ENCODE measurements at regions not wholly inside any gene's neighbourhood (a gene's known extent, or its start where the extent isn't known, plus 50 kb on each side); places are given as distances from the start of the nearest gene placed in this dataset.
"Not testable (repeated sequence)": the region's sequence is repeated elsewhere in the genome, so short reads cannot be mapped to it uniquely, and the experiment has no call there.

- ATAC-seq (ENCODE audit: insufficient read depth, low read depth) (no peak), DNase-seq (no peak)
- Histone ChIP-seq H3K36me3 (ENCODE audit: insufficient read depth, low read length) (no peaks in the 10 kb centered on the region), H3K4me3 (ENCODE audit: low read depth in 1 of 2, low read length in 2 of 2) (no peak overlapping the region), H3K9ac (ENCODE audit: low read depth, low read length) (no peak overlapping the region), H3K27me3 (ENCODE audit: insufficient read depth, low read length, poor library complexity) (peaks cover 6% of the 10 kb centered on the region), H3K27ac (ENCODE audit: low read length) (no peak overlapping the region), H3K79me2 (ENCODE audit: insufficient read depth, low read length) (no peaks in the 10 kb centered on the region), H3K4me1 (ENCODE audit: insufficient read depth, low read length) (no peaks in the 10 kb centered on the region), H3K4me2 (ENCODE audit: insufficient read depth, low read length) (no peak overlapping the region), H3K9me3 (ENCODE audit: insufficient read depth, low read length, severe bottlenecking) (no peaks in the 10 kb centered on the region), H2AFZ (ENCODE audit: low read depth, low read length) (no peak overlapping the region), H4K20me1 (ENCODE audit: insufficient read depth, low read length) (no peaks in the 10 kb centered on the region)
- TF ChIP-seq CTCF (IDR thresholded peaks at IDR 0.05; ENCODE audit: borderline replicate concordance, extremely low read depth, low read length, poor library complexity, severe bottlenecking) (no peak), EZH2 (IDR thresholded peaks at IDR 0.05; ENCODE audit: borderline replicate concordance, low read depth, low read length, severe bottlenecking) (no peak)
Observed at GRCh38 chr10:28400176-28400575, 97.3 kb upstream of the MPP7 start.

- Histone ChIP-seq H3K36me3 (ENCODE audit: insufficient read depth, low read length) (no peaks in the 10 kb centered on the region), H3K4me2 (ENCODE audit: insufficient read depth, low read length) (no peak overlapping the region), H3K9ac (ENCODE audit: low read depth, low read length) (no peak overlapping the region), H3K27me3 (ENCODE audit: insufficient read depth, low read length, poor library complexity) (peaks cover 6% of the 10 kb centered on the region), H4K20me1 (ENCODE audit: insufficient read depth, low read length) (no peaks in the 10 kb centered on the region), H3K4me3 (ENCODE audit: low read depth in 1 of 2, low read length in 2 of 2) (no peak overlapping the region), H3K4me1 (ENCODE audit: insufficient read depth, low read length) (no peaks in the 10 kb centered on the region), H2AFZ (ENCODE audit: low read depth, low read length) (no peak overlapping the region), H3K9me3 (ENCODE audit: insufficient read depth, low read length, severe bottlenecking) (no peaks in the 10 kb centered on the region), H3K27ac (ENCODE audit: low read length) (no peak overlapping the region), H3K79me2 (ENCODE audit: insufficient read depth, low read length) (no peaks in the 10 kb centered on the region)
- DNase-seq (no peak), ATAC-seq (ENCODE audit: insufficient read depth, low read depth) (no peak)
- TF ChIP-seq CTCF (IDR thresholded peaks at IDR 0.05; ENCODE audit: borderline replicate concordance, extremely low read depth, low read length, poor library complexity, severe bottlenecking) = no peak
- TF ChIP-seq EZH2 (IDR thresholded peaks at IDR 0.05; ENCODE audit: borderline replicate concordance, low read depth, low read length, severe bottlenecking) = no peak
Observed at GRCh38 chr10:28400681-28401080, 97.8 kb upstream of the MPP7 start.

GRCh38 chr10:28402611-28403073, 99.8 kb upstream of the MPP7 start:
- not testable (repeated sequence) for H3K79me2 ChIP-seq (ENCODE audit: insufficient read depth, low read length); H3K9me3 ChIP-seq (ENCODE audit: insufficient read depth, low read length, severe bottlenecking); H3K4me3 ChIP-seq (ENCODE audit: low read depth in 1 of 2, low read length in 2 of 2); H3K4me1 ChIP-seq (ENCODE audit: insufficient read depth, low read length); H3K27ac ChIP-seq (ENCODE audit: low read length); H3K36me3 ChIP-seq (ENCODE audit: insufficient read depth, low read length); H3K27me3 ChIP-seq (ENCODE audit: insufficient read depth, low read length, poor library complexity); H3K9ac ChIP-seq (ENCODE audit: low read depth, low read length); H2AFZ ChIP-seq (ENCODE audit: low read depth, low read length); H4K20me1 ChIP-seq (ENCODE audit: insufficient read depth, low read length); ATAC-seq (ENCODE audit: insufficient read depth, low read depth); H3K4me2 ChIP-seq (ENCODE audit: insufficient read depth, low read length); DNase-seq

- Histone ChIP-seq H3K36me3 (ENCODE audit: insufficient read depth, low read length) (no peaks in the 10 kb centered on the region), H3K27me3 (ENCODE audit: insufficient read depth, low read length, poor library complexity) (peaks cover 6% of the 10 kb centered on the region), H3K4me3 (ENCODE audit: low read depth in 1 of 2, low read length in 2 of 2) (no peak overlapping the region), H3K79me2 (ENCODE audit: insufficient read depth, low read length) (no peaks in the 10 kb centered on the region), H3K27ac (ENCODE audit: low read length) (no peak overlapping the region), H3K4me2 (ENCODE audit: insufficient read depth, low read length) (no peak overlapping the region), H2AFZ (ENCODE audit: low read depth, low read length) (no peak overlapping the region), H3K9ac (ENCODE audit: low read depth, low read length) (no peak overlapping the region), H3K4me1 (ENCODE audit: insufficient read depth, low read length) (no peaks in the 10 kb centered on the region), H3K9me3 (ENCODE audit: insufficient read depth, low read length, severe bottlenecking) (no peaks in the 10 kb centered on the region), H4K20me1 (ENCODE audit: insufficient read depth, low read length) (no peaks in the 10 kb centered on the region)
- ATAC-seq (ENCODE audit: insufficient read depth, low read depth) = no peak
- TF ChIP-seq EZH2 (IDR thresholded peaks at IDR 0.05; ENCODE audit: borderline replicate concordance, low read depth, low read length, severe bottlenecking) (no peak), CTCF (IDR thresholded peaks at IDR 0.05; ENCODE audit: borderline replicate concordance, extremely low read depth, low read length, poor library complexity, severe bottlenecking) (no peak)
- DNase-seq = no peak
Observed at GRCh38 chr10:28403090-28403489, 100.2 kb upstream of the MPP7 start.

All from DND-41 (cell line).